ENCODE measurements at regions not wholly inside any gene's neighbourhood (a gene's known extent, or its start where the extent isn't known, plus 50 kb on each side); places are given as distances from the start of the nearest gene placed in this dataset.

DNA sequence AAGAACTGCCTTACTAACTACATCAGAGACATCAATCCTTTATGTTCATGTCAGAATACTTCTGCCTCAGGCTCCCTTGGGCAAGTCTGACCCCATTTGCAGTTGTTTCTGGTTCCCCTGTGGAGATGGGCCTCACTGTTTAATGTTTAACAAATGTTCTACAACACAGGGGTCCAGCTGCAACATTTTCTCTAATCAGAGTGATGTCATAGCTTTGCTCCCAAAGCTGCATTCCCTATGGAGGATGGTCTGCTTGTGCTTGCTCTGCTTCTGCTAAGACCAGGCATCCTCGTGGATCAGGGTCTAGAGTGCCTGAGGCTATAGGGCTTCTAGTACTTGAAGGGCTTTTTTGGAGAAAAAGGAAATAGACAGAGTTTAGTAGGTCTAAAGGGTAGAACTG lies 1071.2 kb downstream of the TTLL7 start:
- H3F3A ChIP-seq (ENCODE audit: insufficient read depth, low read length) = no peaks in the 10 kb centered on the region
- no peaks in the 10 kb centered on the region for H3K27me3 ChIP-seq (ENCODE audit: insufficient read depth, low read length)
- H3K27ac ChIP-seq (ENCODE audit: low read depth, low read length, poor library complexity, severe bottlenecking) = no peak overlapping the region
- H3K4me1 ChIP-seq (ENCODE audit: insufficient read depth, low read length, severe bottlenecking) = no peaks in the 10 kb centered on the region
- no peak overlapping the region for H3K4me2 ChIP-seq (ENCODE audit: low read length)
- H3K9ac ChIP-seq (ENCODE audit: low read length) = no peak overlapping the region
- H3K9me2 ChIP-seq (ENCODE audit: low read depth, low read length) = no peaks in the 10 kb centered on the region
- TF ChIP-seq EZH2 (IDR thresholded peaks at IDR 0.05; ENCODE audit: borderline replicate concordance, low read length) (no peak), CTCF (IDR thresholded peaks at IDR 0.05; ENCODE audit: low read length) (no peak)
- no peak overlapping the region for H3K4me3 ChIP-seq (ENCODE audit: low read depth, low read length, poor library complexity, severe bottlenecking)
- no peaks in the 10 kb centered on the region for H3K79me2 ChIP-seq (ENCODE audit: insufficient read depth, low read length)
- no peaks in the 10 kb centered on the region for H3K9me3 ChIP-seq (ENCODE audit: low read length)
- H2AFZ ChIP-seq (ENCODE audit: low read length) = no peak overlapping the region
- no peaks in the 10 kb centered on the region for H4K20me1 ChIP-seq (ENCODE audit: insufficient read depth, low read length)
- H3K36me3 ChIP-seq (ENCODE audit: insufficient read depth, low read length) = no peaks in the 10 kb centered on the region

DNA sequence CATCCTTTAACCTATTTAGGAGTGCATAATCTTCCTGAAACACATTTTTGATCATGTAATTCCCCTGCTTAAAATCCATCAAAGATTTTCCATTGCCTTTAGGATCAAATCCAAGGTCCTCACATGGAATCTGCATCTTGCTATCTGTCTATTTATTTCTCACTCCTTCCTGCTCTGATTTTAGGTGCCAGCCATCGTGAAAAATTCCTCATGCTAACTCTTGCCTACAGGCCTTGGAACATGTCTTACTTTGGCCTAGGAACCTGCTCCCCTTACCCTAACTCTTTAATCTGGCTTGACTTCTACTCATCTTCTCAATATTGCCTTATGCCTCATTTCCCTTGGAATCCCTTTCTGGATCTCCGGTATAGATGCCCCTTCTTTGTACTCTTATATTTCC lies 1074.3 kb downstream of the TTLL7 start:
- Histone ChIP-seq H3K4me2 (ENCODE audit: low read length) (no peak overlapping the region), H3K4me3 (ENCODE audit: low read depth, low read length, poor library complexity, severe bottlenecking) (no peak overlapping the region), H3K4me1 (ENCODE audit: insufficient read depth, low read length, severe bottlenecking) (no peaks in the 10 kb centered on the region), H3K9me2 (ENCODE audit: low read depth, low read length) (no peaks in the 10 kb centered on the region), H3K79me2 (ENCODE audit: insufficient read depth, low read length) (no peaks in the 10 kb centered on the region), H2AFZ (ENCODE audit: low read length) (no peak overlapping the region), H3K9me3 (ENCODE audit: low read length) (no peaks in the 10 kb centered on the region), H3K36me3 (ENCODE audit: insufficient read depth, low read length) (no peaks in the 10 kb centered on the region), H3F3A (ENCODE audit: insufficient read depth, low read length) (no peaks in the 10 kb centered on the region), H3K27me3 (ENCODE audit: insufficient read depth, low read length) (no peaks in the 10 kb centered on the region), H3K27ac (ENCODE audit: low read depth, low read length, poor library complexity, severe bottlenecking) (no peak overlapping the region), H4K20me1 (ENCODE audit: insufficient read depth, low read length) (no peaks in the 10 kb centered on the region), H3K9ac (ENCODE audit: low read length) (no peak overlapping the region)
- TF ChIP-seq EZH2 (IDR thresholded peaks at IDR 0.05; ENCODE audit: borderline replicate concordance, low read length) (no peak), CTCF (IDR thresholded peaks at IDR 0.05; ENCODE audit: low read length) (no peak)

- H3K4me3 ChIP-seq (ENCODE audit: low read depth, low read length, poor library complexity, severe bottlenecking) = no peak overlapping the region
- no peaks in the 10 kb centered on the region for H4K20me1 ChIP-seq (ENCODE audit: insufficient read depth, low read length)
- H3F3A ChIP-seq (ENCODE audit: insufficient read depth, low read length) = no peaks in the 10 kb centered on the region
- H3K27me3 ChIP-seq (ENCODE audit: insufficient read depth, low read length) = no peaks in the 10 kb centered on the region
- H3K9ac ChIP-seq (ENCODE audit: low read length) = no peak overlapping the region
- no peaks in the 10 kb centered on the region for H3K4me1 ChIP-seq (ENCODE audit: insufficient read depth, low read length, severe bottlenecking)
- no peak overlapping the region for H3K4me2 ChIP-seq (ENCODE audit: low read length)
- TF ChIP-seq CTCF (IDR thresholded peaks at IDR 0.05; ENCODE audit: low read length) = no peak
- TF ChIP-seq EZH2 (IDR thresholded peaks at IDR 0.05; ENCODE audit: borderline replicate concordance, low read length) = no peak
- no peaks in the 10 kb centered on the region for H3K9me2 ChIP-seq (ENCODE audit: low read depth, low read length)
- H3K79me2 ChIP-seq (ENCODE audit: insufficient read depth, low read length) = no peaks in the 10 kb centered on the region
- no peak overlapping the region for H2AFZ ChIP-seq (ENCODE audit: low read length)
- H3K27ac ChIP-seq (ENCODE audit: low read depth, low read length, poor library complexity, severe bottlenecking) = no peak overlapping the region
- H3K9me3 ChIP-seq (ENCODE audit: low read length) = no peaks in the 10 kb centered on the region
- no peaks in the 10 kb centered on the region for H3K36me3 ChIP-seq (ENCODE audit: insufficient read depth, low read length)
Observed at GRCh38 chr1:82923931-82924330, 1075.0 kb downstream of the TTLL7 start.
